ENCODE measurements at regions not wholly inside any gene's neighbourhood (a gene's known extent, or its start where the extent isn't known, plus 50 kb on each side); places are given as distances from the start of the nearest gene placed in this dataset.
"Not testable (repeated sequence)": the region's sequence is repeated elsewhere in the genome, so short reads cannot be mapped to it uniquely, and the experiment has no call there.

- no peak for DNase-seq
Measured at GRCh38 chr1:191396622-191397021, 761.6 kb upstream of the RGS18 start.

- no peak for DNase-seq
Measured at GRCh38 chr1:191398551-191398950, 759.7 kb upstream of the RGS18 start.

- no peak for DNase-seq
Measured at GRCh38 chr1:191405417-191405816, 752.8 kb upstream of the RGS18 start.

GRCh38 chr1:191414981-191415640 lies 743.2 kb upstream of the RGS18 start:
- no peak for DNase-seq

- no peak for DNase-seq
Measured at GRCh38 chr1:191419842-191420241, 738.4 kb upstream of the RGS18 start.

- DNase-seq = no peak
Measured at GRCh38 chr1:191427593-191427992, 730.7 kb upstream of the RGS18 start.

GRCh38 chr1:191432817-191433216 lies 725.4 kb upstream of the RGS18 start:
- no peak for DNase-seq

GRCh38 chr1:191438979-191439378 lies 719.3 kb upstream of the RGS18 start:
- DNase-seq = no peak

- not testable (repeated sequence) for DNase-seq
Measured at GRCh38 chr1:191448279-191448678, 710.0 kb upstream of the RGS18 start.

- DNase-seq = no peak
Measured at GRCh38 chr1:191452586-191452985, 705.7 kb upstream of the RGS18 start.

GRCh38 chr1:191453487-191453886 lies 704.8 kb upstream of the RGS18 start:
- no peak for DNase-seq

GRCh38 chr1:191457889-191458288 lies 700.4 kb upstream of the RGS18 start:
- DNase-seq = no peak

- no peak for DNase-seq
Measured at GRCh38 chr1:191460234-191460633, 698.0 kb upstream of the RGS18 start.

GRCh38 chr1:191483988-191484387 lies 674.3 kb upstream of the RGS18 start:
- no peak for DNase-seq

- no peak for DNase-seq
Measured at GRCh38 chr1:191490303-191490702, 668.0 kb upstream of the RGS18 start.

- DNase-seq = no peak
Measured at GRCh38 chr1:191495040-191495439, 663.2 kb upstream of the RGS18 start.

GRCh38 chr1:191498318-191498717 lies 659.9 kb upstream of the RGS18 start:
- DNase-seq = no peak

- DNase-seq = no peak
Measured at GRCh38 chr1:191498825-191499224, 659.4 kb upstream of the RGS18 start.

GRCh38 chr1:191504999-191505398 lies 653.3 kb upstream of the RGS18 start:
- DNase-seq = no peak

GRCh38 chr1:191508239-191508638 lies 650.0 kb upstream of the RGS18 start:
- DNase-seq = no peak

- not testable (repeated sequence) for DNase-seq
Measured at GRCh38 chr1:191511480-191511879, 646.8 kb upstream of the RGS18 start.

GRCh38 chr1:191517826-191518225 lies 640.4 kb upstream of the RGS18 start:
- no peak for DNase-seq

GRCh38 chr1:191519519-191519918 lies 638.7 kb upstream of the RGS18 start:
- no peak for DNase-seq

GRCh38 chr1:191520345-191520744 lies 637.9 kb upstream of the RGS18 start:
- DNase-seq = no peak

GRCh38 chr1:191525944-191526343 lies 632.3 kb upstream of the RGS18 start:
- DNase-seq = not testable (repeated sequence)

Measured in NCI-H1092 (cell line).